ENCODE measurements at regions not wholly inside any gene's neighbourhood (a gene's known extent, or its start where the extent isn't known, plus 50 kb on each side); places are given as distances from the start of the nearest gene placed in this dataset.

DNA sequence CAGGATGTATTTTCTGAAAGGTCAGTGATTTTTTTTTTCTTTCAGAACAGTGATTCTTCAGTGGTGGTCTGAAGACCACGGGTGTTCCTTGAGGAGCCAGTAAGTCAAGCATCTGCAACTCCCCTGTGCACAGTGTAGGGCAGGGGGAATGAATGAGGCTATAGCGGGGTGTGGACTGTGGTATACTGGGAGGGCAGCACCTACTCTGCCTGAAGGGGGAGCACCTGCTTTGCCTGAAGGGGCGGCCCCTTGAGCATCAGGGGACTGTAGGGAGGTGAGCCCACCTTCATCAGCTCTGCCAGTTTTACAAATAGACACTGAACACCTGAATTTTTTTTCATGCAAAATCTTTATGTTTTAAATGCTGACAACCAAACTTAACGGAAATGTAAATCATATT lies 77.5 kb upstream of the RIPOR2 start:
- Histone ChIP-seq H3K4me3 (ENCODE audit: low read length) (peak overlapping the region; percentile 50), H3K9ac (ENCODE audit: low read length) (peak overlapping the region; percentile 50), H3K36me3 (ENCODE audit: control insufficient read depth, insufficient read depth, low read length, severe bottlenecking) (no peaks in the 10 kb centered on the region), H3K27me3 (replicated peaks; ENCODE audit: control insufficient read depth, insufficient read depth, low read length) (no peaks in the 10 kb centered on the region), H3K9me3 (ENCODE audit: control insufficient read depth, low read length) (no peaks in the 10 kb centered on the region), H3K4me1 (ENCODE audit: control insufficient read depth, insufficient read depth, low read length) (peaks cover 62% of the 10 kb centered on the region)
- no peak for DNase-seq (ENCODE audit: low read depth)

- Histone ChIP-seq H3K4me3 (ENCODE audit: low read length) (no peak overlapping the region), H3K36me3 (ENCODE audit: control insufficient read depth, insufficient read depth, low read length, severe bottlenecking) (no peaks in the 10 kb centered on the region), H3K27me3 (replicated peaks; ENCODE audit: control insufficient read depth, insufficient read depth, low read length) (no peaks in the 10 kb centered on the region), H3K9ac (ENCODE audit: low read length) (peak overlapping the region; percentile 28), H3K9me3 (ENCODE audit: control insufficient read depth, low read length) (no peaks in the 10 kb centered on the region), H3K4me1 (ENCODE audit: control insufficient read depth, insufficient read depth, low read length) (peaks cover 62% of the 10 kb centered on the region)
- no peak for DNase-seq (ENCODE audit: low read depth)
Measured at GRCh38 chr6:25014369-25014768, 78.6 kb upstream of the RIPOR2 start.

GRCh38 chr6:25014791-25015560 lies 79.2 kb upstream of the RIPOR2 start:
- peaks cover 62% of the 10 kb centered on the region for H3K4me1 ChIP-seq (ENCODE audit: control insufficient read depth, insufficient read depth, low read length)
- H3K9ac ChIP-seq (ENCODE audit: low read length), result peak overlapping the region; percentile 28
- no peaks in the 10 kb centered on the region for H3K36me3 ChIP-seq (ENCODE audit: control insufficient read depth, insufficient read depth, low read length, severe bottlenecking)
- peak overlapping the region; percentile 12 for H3K4me3 ChIP-seq (ENCODE audit: low read length)
- DNase-seq (ENCODE audit: low read depth), result peak; percentile 60
- H3K27me3 ChIP-seq (replicated peaks; ENCODE audit: control insufficient read depth, insufficient read depth, low read length), result no peaks in the 10 kb centered on the region
- H3K9me3 ChIP-seq (ENCODE audit: control insufficient read depth, low read length), result no peaks in the 10 kb centered on the region

DNA sequence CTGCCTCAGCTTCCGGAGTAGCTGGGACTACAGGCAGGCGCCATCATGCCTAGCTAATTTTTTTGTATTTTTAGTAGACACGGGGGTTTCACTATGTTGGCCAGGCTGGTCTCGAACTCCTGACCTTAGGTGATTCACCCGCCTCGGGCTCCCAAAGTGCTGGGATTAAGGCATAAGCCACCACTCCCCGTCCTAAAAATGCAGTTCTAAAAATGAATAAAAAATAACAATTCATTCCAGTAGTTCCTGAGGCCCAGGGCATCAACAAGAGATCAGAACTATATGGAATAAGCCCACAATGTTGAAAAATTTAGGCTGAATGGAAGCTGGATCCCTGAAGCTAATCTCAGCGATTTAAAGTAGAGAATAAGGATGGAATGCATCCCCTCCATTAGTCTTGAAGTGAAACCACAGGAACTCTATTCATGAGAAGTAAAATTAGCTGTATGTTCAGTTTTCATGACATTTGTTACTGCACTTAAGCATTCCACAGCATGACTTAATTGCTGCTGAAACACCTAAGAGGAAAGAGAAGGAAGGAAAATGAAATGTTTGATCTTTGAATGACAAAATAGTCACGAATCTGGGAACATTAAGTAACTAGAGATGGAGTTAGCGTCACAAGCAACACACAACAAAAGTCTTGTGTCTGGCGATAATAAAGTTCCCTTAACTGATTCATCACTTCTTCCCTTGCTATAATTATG lies 80.4 kb upstream of the RIPOR2 start:
- Histone ChIP-seq H3K36me3 (ENCODE audit: control insufficient read depth, insufficient read depth, low read length, severe bottlenecking) (no peaks in the 10 kb centered on the region), H3K4me1 (ENCODE audit: control insufficient read depth, insufficient read depth, low read length) (peaks cover 51% of the 10 kb centered on the region), H3K9me3 (ENCODE audit: control insufficient read depth, low read length) (no peaks in the 10 kb centered on the region), H3K27me3 (replicated peaks; ENCODE audit: control insufficient read depth, insufficient read depth, low read length) (no peaks in the 10 kb centered on the region), H3K9ac (ENCODE audit: low read length) (no peak overlapping the region), H3K4me3 (ENCODE audit: low read length) (no peak overlapping the region)
- peak; percentile 53 for DNase-seq (ENCODE audit: low read depth)

DNA sequence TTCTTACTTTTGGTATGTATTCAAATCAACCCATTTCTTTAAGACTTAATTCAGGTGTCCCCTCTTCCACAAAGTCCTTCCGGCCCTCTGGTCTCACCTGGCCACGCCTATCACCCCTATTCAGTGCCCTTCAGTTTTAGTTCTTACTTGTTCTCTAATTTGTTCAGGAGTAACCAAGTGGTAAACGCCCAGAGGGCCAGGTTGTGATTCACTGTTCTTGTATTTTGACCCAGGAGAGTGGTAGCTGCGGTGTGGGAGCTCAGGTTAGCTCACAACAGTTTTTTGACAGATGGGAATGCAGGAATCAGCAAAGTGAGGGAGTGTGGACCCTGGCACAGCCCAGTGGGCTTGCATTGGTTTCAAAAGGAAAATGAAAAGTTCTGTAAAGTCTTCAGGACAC lies 81.7 kb upstream of the RIPOR2 start:
- no peaks in the 10 kb centered on the region for H3K27me3 ChIP-seq (replicated peaks; ENCODE audit: control insufficient read depth, insufficient read depth, low read length)
- no peaks in the 10 kb centered on the region for H3K36me3 ChIP-seq (ENCODE audit: control insufficient read depth, insufficient read depth, low read length, severe bottlenecking)
- no peaks in the 10 kb centered on the region for H3K9me3 ChIP-seq (ENCODE audit: control insufficient read depth, low read length)
- no peak for DNase-seq (ENCODE audit: low read depth)
- peak overlapping the region; percentile 13 for H3K9ac ChIP-seq (ENCODE audit: low read length)
- peaks cover 38% of the 10 kb centered on the region for H3K4me1 ChIP-seq (ENCODE audit: control insufficient read depth, insufficient read depth, low read length)
- no peak overlapping the region for H3K4me3 ChIP-seq (ENCODE audit: low read length)

DNA sequence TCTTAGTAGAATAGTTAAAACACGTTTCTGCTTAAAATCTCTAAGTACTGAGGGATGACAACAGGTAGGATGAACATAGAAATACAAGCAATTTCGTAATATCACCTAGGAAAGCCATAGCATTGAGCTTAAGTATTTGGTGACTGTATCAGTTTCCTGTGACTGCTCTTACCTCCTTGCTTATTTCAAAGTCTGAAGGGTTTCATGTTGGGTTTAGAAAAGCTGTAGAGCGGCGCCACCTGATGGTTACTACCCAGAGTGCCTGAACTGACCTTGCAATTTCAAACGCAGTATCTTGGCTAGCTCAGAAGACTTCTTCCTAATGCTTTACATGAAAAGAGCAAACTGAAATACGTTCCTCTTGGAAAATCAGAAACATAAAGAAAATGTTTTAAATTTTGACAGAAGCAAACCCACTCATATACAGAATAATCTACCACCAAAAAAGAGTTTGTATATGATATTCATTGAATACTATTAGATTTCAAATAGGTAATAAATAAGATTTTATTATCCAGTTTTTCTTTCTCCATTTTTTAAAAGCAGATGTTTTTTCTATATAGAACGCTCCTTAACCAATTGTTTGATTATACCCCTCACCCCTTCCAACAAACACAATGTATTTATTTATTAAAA lies 82.3 kb upstream of the RIPOR2 start:
- H3K36me3 ChIP-seq (ENCODE audit: control insufficient read depth, insufficient read depth, low read length, severe bottlenecking), result no peaks in the 10 kb centered on the region

GRCh38 chr6:25018568-25018954 lies 82.8 kb upstream of the RIPOR2 start:
- H3K27me3 ChIP-seq (replicated peaks; ENCODE audit: control insufficient read depth, insufficient read depth, low read length), result no peaks in the 10 kb centered on the region
- H3K9me3 ChIP-seq (ENCODE audit: control insufficient read depth, low read length), result no peaks in the 10 kb centered on the region
- no peak overlapping the region for H3K4me3 ChIP-seq (ENCODE audit: low read length)
- peaks cover 27% of the 10 kb centered on the region for H3K4me1 ChIP-seq (ENCODE audit: control insufficient read depth, insufficient read depth, low read length)
- H3K9ac ChIP-seq (ENCODE audit: low read length), result no peak overlapping the region
- DNase-seq (ENCODE audit: low read depth), result no peak
- no peaks in the 10 kb centered on the region for H3K36me3 ChIP-seq (ENCODE audit: control insufficient read depth, insufficient read depth, low read length, severe bottlenecking)

More for the DNA sequence above, 82.3 kb upstream of the RIPOR2 start:
- Histone ChIP-seq H3K4me3 (ENCODE audit: low read length) (no peak overlapping the region), H3K4me1 (ENCODE audit: control insufficient read depth, insufficient read depth, low read length) (peaks cover 32% of the 10 kb centered on the region), H3K9ac (ENCODE audit: low read length) (no peak overlapping the region), H3K27me3 (replicated peaks; ENCODE audit: control insufficient read depth, insufficient read depth, low read length) (no peaks in the 10 kb centered on the region), H3K9me3 (ENCODE audit: control insufficient read depth, low read length) (no peaks in the 10 kb centered on the region)
- peak; percentile 71 for DNase-seq (ENCODE audit: low read depth)

DNA sequence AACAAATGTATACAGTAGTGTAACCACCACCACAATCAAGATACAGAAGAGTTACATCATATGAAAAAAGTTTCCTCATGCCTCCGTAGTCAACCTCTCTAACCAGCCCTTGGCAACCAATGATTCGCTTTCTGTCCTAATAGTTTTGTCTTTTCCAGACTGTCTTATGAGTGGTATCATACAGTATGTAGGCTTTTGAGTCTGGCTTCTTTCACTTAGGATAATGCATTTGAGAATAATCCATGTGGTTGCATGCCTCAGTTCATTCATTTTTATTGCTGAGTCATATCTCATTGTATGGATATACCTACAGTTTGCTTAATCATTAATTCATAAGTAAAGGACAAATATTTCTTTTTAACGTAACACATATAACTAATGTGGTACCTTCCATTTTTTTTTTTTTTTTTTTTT lies 86.4 kb upstream of the RIPOR2 start:
- Histone ChIP-seq H3K4me3 (ENCODE audit: low read length) (no peak overlapping the region), H3K4me1 (ENCODE audit: control insufficient read depth, insufficient read depth, low read length) (peaks cover 6% of the 10 kb centered on the region), H3K9ac (ENCODE audit: low read length) (no peak overlapping the region), H3K36me3 (ENCODE audit: control insufficient read depth, insufficient read depth, low read length, severe bottlenecking) (no peaks in the 10 kb centered on the region), H3K27me3 (replicated peaks; ENCODE audit: control insufficient read depth, insufficient read depth, low read length) (no peaks in the 10 kb centered on the region), H3K9me3 (ENCODE audit: control insufficient read depth, low read length) (no peaks in the 10 kb centered on the region)
- peak; percentile 49 for DNase-seq (ENCODE audit: low read depth)

DNA sequence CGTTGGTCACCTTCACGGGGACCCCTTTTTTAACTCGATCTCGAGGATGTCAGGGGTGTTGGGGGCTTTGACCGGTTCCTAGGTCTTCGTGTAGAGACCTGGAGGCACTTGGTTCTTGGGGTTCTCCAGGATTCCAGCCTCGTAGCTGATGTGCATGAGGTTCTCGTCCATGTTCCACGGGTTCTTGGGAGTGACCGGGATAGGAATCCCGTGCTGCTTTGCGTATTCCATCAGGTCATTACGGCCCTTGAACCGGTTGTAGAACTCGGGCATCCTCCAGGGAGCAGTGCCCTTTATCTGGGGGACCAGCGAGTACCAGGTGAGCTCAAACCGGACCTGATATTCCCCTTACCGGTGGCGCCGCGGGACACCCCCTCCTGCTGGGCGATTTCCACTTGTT lies 88.0 kb upstream of the RIPOR2 start:
- Histone ChIP-seq H3K4me3 (ENCODE audit: low read length) (no peak overlapping the region), H3K9me3 (ENCODE audit: control insufficient read depth, low read length) (no peaks in the 10 kb centered on the region), H3K9ac (ENCODE audit: low read length) (no peak overlapping the region), H3K27me3 (replicated peaks; ENCODE audit: control insufficient read depth, insufficient read depth, low read length) (no peaks in the 10 kb centered on the region), H3K36me3 (ENCODE audit: control insufficient read depth, insufficient read depth, low read length, severe bottlenecking) (no peaks in the 10 kb centered on the region), H3K4me1 (ENCODE audit: control insufficient read depth, insufficient read depth, low read length) (no peaks in the 10 kb centered on the region)
- DNase-seq (ENCODE audit: low read depth), result no peak

- Histone ChIP-seq H3K27me3 (replicated peaks; ENCODE audit: control insufficient read depth, insufficient read depth, low read length) (no peaks in the 10 kb centered on the region), H3K4me3 (ENCODE audit: low read length) (no peak overlapping the region), H3K36me3 (ENCODE audit: control insufficient read depth, insufficient read depth, low read length, severe bottlenecking) (no peaks in the 10 kb centered on the region), H3K9me3 (ENCODE audit: control insufficient read depth, low read length) (no peaks in the 10 kb centered on the region), H3K9ac (ENCODE audit: low read length) (no peak overlapping the region), H3K4me1 (ENCODE audit: control insufficient read depth, insufficient read depth, low read length) (no peaks in the 10 kb centered on the region)
- DNase-seq (ENCODE audit: low read depth), result no peak
Measured at GRCh38 chr6:25024821-25025220, 89.1 kb upstream of the RIPOR2 start.

DNA sequence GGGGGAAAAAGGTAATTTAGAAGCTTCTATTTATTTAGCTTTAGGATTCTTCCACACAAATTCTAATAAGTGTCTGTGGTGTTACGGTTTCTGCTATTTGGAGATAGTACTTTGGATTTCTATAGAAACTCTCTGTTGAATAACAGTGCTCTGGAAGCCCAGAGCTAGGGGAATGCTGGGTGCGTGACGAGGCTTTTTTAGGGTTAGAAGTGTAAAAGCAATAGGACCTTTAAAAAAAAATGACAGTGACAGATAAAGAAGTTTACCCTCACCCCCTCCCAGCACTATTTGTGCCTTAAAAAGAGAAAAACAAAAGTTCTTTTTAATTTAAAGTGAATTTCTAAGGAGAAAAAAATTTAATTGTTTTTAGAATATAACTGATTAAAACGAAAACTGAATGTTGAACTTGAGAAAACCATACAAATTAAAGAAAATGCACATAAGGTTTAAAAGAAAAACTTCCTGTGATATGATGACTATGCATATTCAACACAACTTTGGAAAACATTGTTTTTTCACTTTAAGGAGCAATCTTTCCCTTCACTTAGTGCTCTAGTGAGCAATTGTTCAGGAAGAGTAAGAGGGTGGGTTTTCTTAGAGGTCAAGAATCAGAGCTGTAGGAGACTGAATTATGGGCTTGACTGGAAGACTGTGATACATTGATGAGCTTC lies 89.6 kb upstream of the RIPOR2 start:
- Histone ChIP-seq H3K27me3 (replicated peaks; ENCODE audit: control insufficient read depth, insufficient read depth, low read length) (no peaks in the 10 kb centered on the region), H3K4me1 (ENCODE audit: control insufficient read depth, insufficient read depth, low read length) (no peaks in the 10 kb centered on the region), H3K4me3 (ENCODE audit: low read length) (no peak overlapping the region), H3K9me3 (ENCODE audit: control insufficient read depth, low read length) (no peaks in the 10 kb centered on the region), H3K9ac (ENCODE audit: low read length) (no peak overlapping the region), H3K36me3 (ENCODE audit: control insufficient read depth, insufficient read depth, low read length, severe bottlenecking) (no peaks in the 10 kb centered on the region)
- no peak for DNase-seq (ENCODE audit: low read depth)

All from adipocyte (in vitro differentiated cells).